Effector memory CD4-positive, alpha-beta T cell (primary cell): ENCODE measurements at regions not wholly inside any gene's neighbourhood (a gene's known extent, or its start where the extent isn't known, plus 50 kb on each side); places are given as distances from the start of the nearest gene placed in this dataset.
"Not testable (repeated sequence)": the region's sequence is repeated elsewhere in the genome, so short reads cannot be mapped to it uniquely, and the experiment has no call there.

Experiments
- DNase-seq, 3 donors: peaks; one replicate each; pipeline ENCODE4 v3.0.0-alpha.2; 2020
- H3K27ac ChIP-seq: 2 replicates; pipeline ENCODE4 v1.7.0; 2013; ENCODE audit warnings: mild to moderate bottlenecking, low read length, moderate library complexity; ENCODE audit not compliant: insufficient read depth, poor library complexity, severe bottlenecking
- H3K27me3 ChIP-seq: replicated peaks from 2 replicates; pipeline ENCODE4 v1.7.0; 2013; ENCODE audit warnings: mild to moderate bottlenecking, low read length; ENCODE audit not compliant: insufficient read depth, control insufficient read depth, poor library complexity, severe bottlenecking
- H3K36me3 ChIP-seq: 2 replicates; pipeline ENCODE4 v1.7.0; 2013; ENCODE audit warnings: mild to moderate bottlenecking, low read length, moderate library complexity; ENCODE audit not compliant: control insufficient read depth, insufficient read depth
- H3K4me1 ChIP-seq: 2 replicates; pipeline ENCODE4 v1.7.0; 2013; ENCODE audit warnings: low read length, mild to moderate bottlenecking; ENCODE audit not compliant: control insufficient read depth, insufficient read depth, poor library complexity, severe bottlenecking
- H3K4me3 ChIP-seq: 2 replicates; pipeline ENCODE4 v1.7.0; 2013; ENCODE audit warnings: low read length, low read depth, mild to moderate bottlenecking; ENCODE audit not compliant: insufficient read depth, poor library complexity, severe bottlenecking
- H3K9me3 ChIP-seq: 2 replicates; pipeline ENCODE4 v1.7.0; 2013; ENCODE audit warnings: mild to moderate bottlenecking, low read length, moderate library complexity; ENCODE audit not compliant: control insufficient read depth

DNA sequence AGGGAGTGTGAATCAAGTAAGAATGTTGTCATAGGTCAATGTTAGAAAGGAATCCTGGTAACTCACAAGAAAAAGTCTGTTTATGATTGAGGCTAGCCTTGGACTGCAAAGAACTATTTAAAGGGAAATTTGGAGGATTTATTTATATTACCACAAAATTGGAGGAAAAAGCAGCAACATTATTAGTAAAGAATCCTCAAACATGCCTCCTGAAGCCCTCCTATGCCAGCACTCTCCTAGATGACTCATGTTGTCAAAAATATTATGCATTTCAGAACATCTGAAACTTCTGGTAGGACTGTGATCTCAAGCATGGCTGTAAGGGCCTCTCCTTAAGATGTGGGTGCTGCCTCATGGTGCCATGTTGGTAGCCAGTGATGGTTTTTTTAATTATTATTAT, 628.5 kb downstream of the CHSY3 start:
- Histone ChIP-seq H3K27ac (no peak overlapping the region), H3K27me3 (no peaks in the 10 kb centered on the region), H3K9me3 (no peaks in the 10 kb centered on the region), H3K4me3 (no peak overlapping the region), H3K4me1 (no peaks in the 10 kb centered on the region), H3K36me3 (no peaks in the 10 kb centered on the region)
- DNase-seq: no peak

DNA sequence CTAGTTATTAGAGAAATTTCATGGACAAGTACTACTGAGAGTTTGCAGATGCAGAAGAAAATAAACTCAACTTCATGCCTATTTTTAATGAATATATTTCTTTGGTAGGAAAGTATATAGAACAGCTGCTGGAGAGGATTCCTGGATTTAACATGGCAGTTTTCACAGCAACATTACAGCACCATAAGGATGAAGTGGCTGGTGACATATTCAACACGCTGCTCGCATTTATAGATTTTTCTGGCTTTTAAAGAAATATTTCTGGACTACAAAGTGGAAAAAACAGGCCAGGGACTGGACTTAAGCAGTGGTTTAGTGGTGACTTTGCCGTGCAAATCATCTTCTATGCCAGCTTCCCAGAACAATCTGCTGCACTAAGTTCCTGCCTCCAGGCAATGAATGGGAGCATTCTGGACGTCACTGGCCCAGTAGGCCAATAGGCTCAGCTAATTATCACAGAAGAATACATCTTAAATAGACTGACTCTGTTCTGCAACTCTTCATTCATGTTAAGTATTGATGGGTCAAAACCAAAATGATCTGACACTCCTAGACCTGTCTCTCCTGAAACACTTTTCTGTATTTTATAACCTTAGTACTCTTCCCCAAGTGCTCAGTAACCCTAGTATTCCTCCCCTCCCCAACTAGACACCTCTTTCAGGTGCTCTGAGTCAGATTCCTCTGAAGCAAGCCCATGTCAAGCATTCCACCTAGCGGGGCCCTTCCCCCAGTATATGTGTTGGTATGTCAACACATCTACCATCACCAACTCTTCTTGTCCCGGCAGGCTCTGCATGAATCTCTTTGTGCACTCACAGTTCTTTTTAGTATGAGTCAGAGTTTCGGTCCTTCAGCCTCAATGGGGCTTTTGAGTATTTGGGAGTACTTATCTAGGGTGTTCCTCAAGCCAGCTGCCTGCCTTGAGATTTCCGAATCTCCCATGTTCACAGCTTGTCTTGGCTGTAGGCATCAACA, 625.5 kb downstream of the CHSY3 start:
- Histone ChIP-seq H3K4me3 (no peak overlapping the region), H3K4me1 (no peaks in the 10 kb centered on the region), H3K27me3 (no peaks in the 10 kb centered on the region), H3K9me3 (no peaks in the 10 kb centered on the region), H3K27ac (no peak overlapping the region), H3K36me3 (no peaks in the 10 kb centered on the region)
- no peak for DNase-seq

DNA sequence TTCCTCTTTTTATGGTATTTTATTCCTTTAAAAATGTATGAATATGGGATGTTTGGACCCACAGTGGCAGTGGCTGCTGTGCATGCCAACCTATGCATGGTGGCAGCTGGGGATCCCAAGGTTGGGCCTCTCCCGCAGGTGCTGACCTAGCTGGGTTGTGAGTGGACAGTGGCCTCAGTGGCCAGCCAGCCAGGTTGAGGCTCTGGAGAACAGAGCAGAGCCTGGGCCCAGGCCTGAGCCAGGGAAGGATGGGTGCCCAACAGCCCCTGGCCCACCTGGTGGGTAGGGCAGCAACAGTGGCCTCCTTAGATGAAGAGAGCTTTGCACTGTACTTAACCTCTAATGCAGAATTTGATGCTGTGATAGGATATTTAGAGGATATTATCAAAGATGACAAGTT, 624.8 kb downstream of the CHSY3 start:
- no peak for DNase-seq
- H3K4me1 ChIP-seq: no peaks in the 10 kb centered on the region
- H3K27me3 ChIP-seq: no peaks in the 10 kb centered on the region
- H3K36me3 ChIP-seq: no peaks in the 10 kb centered on the region
- no peaks in the 10 kb centered on the region for H3K9me3 ChIP-seq
- H3K27ac ChIP-seq: no peak overlapping the region
- H3K4me3 ChIP-seq: no peak overlapping the region

DNA sequence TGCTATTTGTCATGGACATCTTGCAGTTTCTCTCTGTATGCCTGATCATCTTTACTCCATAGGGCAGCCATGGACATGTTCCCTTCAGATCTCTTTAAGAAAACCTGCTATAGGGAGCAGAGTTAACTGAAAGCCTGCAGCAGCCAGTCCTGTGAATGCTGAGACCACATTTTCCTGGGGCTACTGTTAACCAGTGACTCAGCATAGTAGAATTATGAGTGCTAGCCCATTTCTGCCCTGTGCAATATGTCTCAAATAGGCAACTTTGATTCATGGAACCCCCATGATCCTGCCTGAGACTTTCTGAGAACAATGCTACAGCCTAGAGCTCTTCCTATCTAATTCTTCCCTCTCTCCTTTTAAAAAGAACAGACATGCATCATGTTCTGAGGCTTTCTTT, 624.2 kb downstream of the CHSY3 start:
- H3K4me3 ChIP-seq: no peak overlapping the region
- no peaks in the 10 kb centered on the region for H3K36me3 ChIP-seq
- H3K27me3 ChIP-seq: no peaks in the 10 kb centered on the region
- no peaks in the 10 kb centered on the region for H3K4me1 ChIP-seq
- DNase-seq: no peak
- H3K9me3 ChIP-seq: no peaks in the 10 kb centered on the region
- H3K27ac ChIP-seq: no peak overlapping the region

DNA sequence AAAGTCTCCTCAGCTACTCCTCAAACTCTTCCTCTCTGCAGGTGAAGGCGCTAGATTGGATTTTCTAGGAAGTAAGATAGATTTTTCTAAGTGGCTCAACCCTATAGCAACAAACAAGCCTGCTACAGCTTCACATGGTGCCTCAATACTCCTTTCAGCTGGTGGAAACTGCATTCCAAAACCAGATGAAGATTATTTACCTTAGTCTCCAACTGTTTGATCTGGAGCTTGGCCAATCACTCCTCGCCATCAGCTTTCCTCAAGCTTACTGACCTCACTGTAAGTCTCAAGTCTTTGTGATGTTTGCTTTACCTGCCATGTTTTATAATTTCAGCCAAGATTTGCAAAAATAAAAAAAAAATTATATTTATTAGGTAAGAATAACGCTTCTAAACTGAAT, 622.4 kb downstream of the CHSY3 start:
- no peaks in the 10 kb centered on the region for H3K4me1 ChIP-seq
- no peaks in the 10 kb centered on the region for H3K9me3 ChIP-seq
- no peaks in the 10 kb centered on the region for H3K27me3 ChIP-seq
- DNase-seq: no peak
- H3K36me3 ChIP-seq: no peaks in the 10 kb centered on the region
- H3K4me3 ChIP-seq: no peak overlapping the region
- H3K27ac ChIP-seq: no peak overlapping the region

DNA sequence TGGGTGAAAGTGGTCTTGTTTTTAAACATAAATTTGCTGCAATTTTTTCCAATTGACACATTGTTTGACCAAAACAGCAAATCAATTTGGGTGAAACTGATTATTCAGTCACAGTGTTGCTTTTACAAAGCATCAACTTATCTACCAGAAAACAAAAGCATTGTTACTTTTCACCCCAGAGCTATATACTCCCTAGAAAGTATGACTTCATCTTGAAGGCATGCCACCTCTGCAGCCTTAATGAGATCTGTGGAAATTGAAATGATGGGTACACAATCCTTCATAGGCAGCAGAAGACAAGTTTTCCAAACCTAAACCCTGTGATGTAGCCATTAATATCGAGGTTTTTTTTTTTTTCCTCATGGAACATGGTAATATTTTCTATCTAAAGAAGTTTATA, 615.9 kb downstream of the CHSY3 start:
- Histone ChIP-seq H3K27me3 (no peaks in the 10 kb centered on the region), H3K4me3 (no peak overlapping the region), H3K4me1 (no peaks in the 10 kb centered on the region), H3K9me3 (no peaks in the 10 kb centered on the region), H3K27ac (no peak overlapping the region), H3K36me3 (no peaks in the 10 kb centered on the region)
- no peak for DNase-seq

DNA sequence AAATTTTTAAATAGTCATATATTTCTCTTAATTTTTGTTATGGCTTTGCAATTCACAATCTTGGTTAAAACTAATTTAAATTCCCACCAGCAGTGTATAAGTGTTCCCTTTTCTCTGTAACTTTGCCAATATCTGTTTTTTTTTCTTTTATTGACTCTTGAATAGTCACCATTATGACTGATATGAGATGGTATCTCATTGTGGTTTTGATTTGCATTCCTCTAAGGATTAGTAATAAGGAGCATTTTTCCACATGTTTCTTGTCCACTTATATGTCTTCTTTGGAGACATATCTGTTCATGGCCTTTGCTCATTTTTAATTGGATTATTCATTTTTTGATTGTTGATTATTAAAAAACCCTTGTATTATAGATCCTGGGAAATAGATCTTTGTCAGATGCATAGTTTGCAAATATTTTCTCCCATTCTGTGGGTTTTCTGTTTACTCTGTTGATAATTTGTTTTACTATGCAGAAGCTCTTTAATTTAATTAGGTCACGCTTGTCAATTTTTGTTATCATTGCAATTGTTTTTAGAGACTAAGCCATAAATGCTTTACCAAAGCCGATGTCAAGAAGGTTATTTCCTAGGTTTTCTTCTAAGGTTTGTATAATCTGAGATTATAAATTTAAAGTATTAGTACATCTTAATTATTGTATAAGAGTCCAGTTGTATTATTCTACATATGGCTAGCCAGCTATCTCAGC, 610.9 kb downstream of the CHSY3 start:
- Histone ChIP-seq H3K4me3 (no peak overlapping the region), H3K27ac (no peak overlapping the region), H3K27me3 (no peaks in the 10 kb centered on the region), H3K4me1 (no peaks in the 10 kb centered on the region), H3K9me3 (no peaks in the 10 kb centered on the region), H3K36me3 (no peaks in the 10 kb centered on the region)
- no peak for DNase-seq

DNA sequence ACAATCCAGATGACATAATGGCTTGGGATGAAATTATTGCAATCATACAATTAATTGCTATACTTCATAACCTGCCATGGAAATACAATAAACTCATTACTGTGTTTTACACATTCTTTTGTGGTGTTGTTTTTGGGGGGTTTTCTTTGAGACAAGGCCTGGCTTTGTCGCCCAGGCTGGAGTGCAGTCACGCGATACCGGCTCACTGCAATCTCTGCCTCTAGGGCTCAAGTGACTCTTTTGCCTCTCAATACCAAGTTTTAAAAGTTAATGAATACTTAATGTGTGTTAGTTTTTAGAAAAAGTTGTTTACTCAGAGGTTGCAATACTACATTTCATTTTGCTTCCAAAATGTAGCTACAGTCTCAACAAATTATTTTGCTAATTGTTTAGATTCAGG, 598.4 kb downstream of the CHSY3 start:
- Histone ChIP-seq H3K9me3 (no peaks in the 10 kb centered on the region), H3K27ac (no peak overlapping the region), H3K4me1 (no peaks in the 10 kb centered on the region), H3K4me3 (no peak overlapping the region), H3K36me3 (no peaks in the 10 kb centered on the region), H3K27me3 (no peaks in the 10 kb centered on the region)
- DNase-seq: no peak

DNA sequence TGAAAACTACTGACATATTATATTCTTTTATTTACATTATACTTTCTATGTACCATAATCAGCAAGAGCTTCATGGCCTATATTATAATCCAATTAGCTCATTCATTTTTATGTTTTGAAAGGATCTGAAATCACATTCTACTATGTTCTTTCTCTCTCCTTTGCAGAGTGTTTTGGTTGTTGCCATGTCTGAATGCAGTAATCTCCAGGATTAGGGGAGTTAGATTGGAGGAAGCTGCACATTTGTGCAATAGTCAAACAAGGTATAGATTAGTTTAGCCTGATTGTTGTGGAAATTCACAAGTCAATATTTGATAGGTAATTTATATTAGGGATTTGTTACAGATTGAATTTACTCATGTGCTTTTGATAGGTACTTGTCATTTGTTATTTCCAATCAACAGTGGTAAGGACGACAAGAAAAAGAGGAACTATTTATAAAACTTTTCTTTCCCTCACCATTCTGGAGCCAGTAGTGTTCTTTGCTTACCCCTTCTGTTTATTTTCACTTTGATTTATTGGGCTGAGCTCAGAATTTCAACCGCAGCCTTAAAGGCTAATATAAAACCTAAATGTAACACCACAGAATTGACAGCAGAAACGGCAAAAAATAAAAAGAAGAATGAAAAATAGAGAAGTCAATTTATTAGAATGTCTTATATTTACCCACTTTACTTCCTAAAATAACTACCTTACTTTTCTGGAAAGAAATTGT, 597.0 kb downstream of the CHSY3 start:
- Histone ChIP-seq H3K9me3 (no peaks in the 10 kb centered on the region), H3K36me3 (no peaks in the 10 kb centered on the region), H3K27ac (no peak overlapping the region), H3K4me3 (no peak overlapping the region), H3K4me1 (no peaks in the 10 kb centered on the region), H3K27me3 (no peaks in the 10 kb centered on the region)
- no peak for DNase-seq

DNA sequence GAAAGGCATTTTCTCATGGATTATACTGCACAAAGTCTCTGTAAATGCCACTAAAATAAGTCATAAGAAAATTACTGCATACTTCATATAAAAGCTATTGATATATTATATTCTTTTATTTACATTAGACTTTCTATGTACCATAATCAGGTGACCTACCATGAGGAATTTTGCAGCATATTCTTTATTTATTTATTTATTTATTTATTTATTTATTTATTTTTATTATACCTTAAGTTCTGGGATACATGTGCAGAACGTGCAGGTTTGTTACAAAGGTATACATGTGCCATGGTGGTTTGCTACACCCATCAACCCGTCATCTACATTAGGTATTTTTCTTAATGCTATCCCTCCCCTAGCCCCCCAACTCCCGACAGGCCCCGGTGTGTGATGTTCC, 596.2 kb downstream of the CHSY3 start:
- H3K27ac ChIP-seq, H3K4me3 ChIP-seq, H3K36me3 ChIP-seq, H3K9me3 ChIP-seq, H3K27me3 ChIP-seq, DNase-seq, H3K4me1 ChIP-seq: not testable (repeated sequence)
